Spleen (tissue), 11 donors: ENCODE measurements at regions not wholly inside any gene's neighbourhood (a gene's known extent, or its start where the extent isn't known, plus 50 kb on each side); places are given as distances from the start of the nearest gene placed in this dataset.

Experiments used
- DNase-seq: peaks from one replicate; pipeline ENCODE4 v3.0.0-alpha.2; 2020
- H3K27ac ChIP-seq, 8 donors: fragments of 200-600 bp; sonication (generic) in 7 of 8; 1 replicate in 4 of 8; 2 replicates in 4 of 8; pipeline versions ENCODE4 v1.5.0 to v1.8.0; 2016 to 2021; ENCODE audit warnings: inconsistent platforms in 4 of 8, mild to moderate bottlenecking in 4 of 8, moderate library complexity in 1 of 8
- H3K27me3 ChIP-seq, 7 donors: fragments of 200-600 bp; sonication (generic) in 6 of 7; replicated peaks in 1 of 7; 1 replicate in 4 of 7; 2 replicates in 3 of 7; pipeline versions ENCODE4 v1.5.0 to v1.8.0; 2016 to 2021; ENCODE audit warnings: inconsistent platforms in 3 of 7, mild to moderate bottlenecking in 1 of 7
- H3K36me3 ChIP-seq, 6 donors: fragments of 200-600 bp; sonication (generic) in 5 of 6; 1 replicate in 4 of 6; 2 replicates in 2 of 6; pipeline versions ENCODE4 v1.5.0 to v1.8.0; 2016 to 2021; ENCODE audit warnings: inconsistent platforms in 2 of 6
- H3K4me1 ChIP-seq, 6 donors: fragments of 200-600 bp; sonication (generic) in 5 of 6; 1 replicate in 3 of 6; 2 replicates in 3 of 6; pipeline versions ENCODE4 v1.5.0 to v1.8.0; 2016 to 2021; ENCODE audit warnings: inconsistent platforms in 3 of 6
- H3K4me3 ChIP-seq, 8 donors: fragments of 200-600 bp; sonication (generic) in 7 of 8; 1 replicate in 4 of 8; 2 replicates in 4 of 8; pipeline versions ENCODE4 v1.5.0 to v1.8.0; 2016 to 2021; ENCODE audit warnings: inconsistent platforms in 4 of 8, mild to moderate bottlenecking in 4 of 8, moderate library complexity in 2 of 8
- H3K9me3 ChIP-seq, 8 donors: fragments of 200-600 bp; sonication (generic) in 7 of 8; 1 replicate in 4 of 8; 2 replicates in 4 of 8; pipeline versions ENCODE4 v1.5.0 to v1.8.0; 2016 to 2021; ENCODE audit warnings: inconsistent platforms in 4 of 8
- CTCF ChIP-seq, 11 experiments: fragments of 200-600 bp in 7 of 11; fragments of 450-650 bp in 4 of 11; sonication (generic) in 4 of 11; IDR thresholded peaks in 8 of 11; conservative IDR thresholded peaks in 3 of 11; 1 replicate in 7 of 11; 2 replicates in 4 of 11; pipeline versions ENCODE4 v1.4.0 to v1.8.0; 2016 to 2021; ENCODE audit warnings: antibody characterized with exemption in 11 of 11, inconsistent platforms in 4 of 11, mild to moderate bottlenecking in 1 of 11
- POLR2A ChIP-seq, 3 donors: fragments of 450-650 bp; IDR thresholded peaks; one replicate each; pipeline ENCODE4 v1.5.1; 2017; ENCODE audit warnings: antibody characterized with exemption in 3 of 3, mild to moderate bottlenecking in 1 of 3
- POLR2AphosphoS5 ChIP-seq, 3 donors: sonication (generic); formaldehyde crosslinking; IDR thresholded peaks; one replicate each; pipeline ENCODE4 v1.5.1; 2017; ENCODE audit warnings: antibody characterized with exemption in 3 of 3
- WGBS, 5 donors: extraction: QIAGEN DNeasy Blood & Tissue Kit in 3 of 5; methylation state at CpG; one replicate each; pipeline versions ENCODE4 v1.1.5 to v1.1.7; 2013 to 2018; 5-methylcytosine and 5-hydroxymethylcytosine counted together
- intact Hi-C: fragments of 100-400 bp; cut with DNase I; formaldehyde crosslinking; loops from one replicate; pipeline ENCODE4 v1.15.0; 2023; ENCODE audit warnings: low total_unique reads
- donor health status: healthy with polysubstance abuse.
- donor health status: DM: no; HTN: no; CAD: no; lungs with moderate emphysema.
- donor health status: DM: no; HTN: no; CAD: no.
- donor health status: Bipolar disorder and iron deficiency.
- donor health status: healthy.
- donor health status: DM: no; HTN: no; CAD: no.
- donor health status: DM: yes; HTN: yes; CAD: no.

- H3K36me3 ChIP-seq = no peaks in the 10 kb centered on the region
- intact Hi-C loops = no loop called here
- 72 to 92% (median 81%) methylated on average over 5 of the region's 5 CpGs for WGBS, 5 donors
- H3K9me3 ChIP-seq = peaks cover 0 to 25% (median 14%) of the 10 kb centered on the region in 8 donors
- DNase-seq = no peak
- TF ChIP-seq POLR2AphosphoS5 (IDR thresholded peaks at IDR 0.05) (no peak), CTCF (IDR thresholded peaks at IDR 0.05 in 8 of 11, conservative IDR thresholded peaks at IDR 0.05 in 3 of 11) (no peak)
- no peaks in the 10 kb centered on the region for H3K4me1 ChIP-seq
- no peak overlapping the region for H3K4me3 ChIP-seq
- no peak overlapping the region for H3K27ac ChIP-seq
- no peaks in the 10 kb centered on the region for H3K27me3 ChIP-seq
These were observed 235.6 kb upstream of the ZNF521 start for GRCh38 chr18:25587545-25587944.

GRCh38 chr18:25568986-25569385, 217.0 kb upstream of the ZNF521 start:
- 76 to 90% (median 85%) methylated on average over 4 to 5 of the region's 5 CpGs for WGBS, 5 donors
- Histone ChIP-seq H3K4me3 (no peak overlapping the region), H3K9me3 (no peaks in the 10 kb centered on the region), H3K36me3 (no peaks in the 10 kb centered on the region), H3K4me1 (no peaks in the 10 kb centered on the region), H3K27ac (no peak overlapping the region), H3K27me3 (no peaks in the 10 kb centered on the region)
- TF ChIP-seq POLR2AphosphoS5 (IDR thresholded peaks at IDR 0.05) = no peak
- TF ChIP-seq CTCF (IDR thresholded peaks at IDR 0.05 in 8 of 11, conservative IDR thresholded peaks at IDR 0.05 in 3 of 11) = no peak
- no peak for TF ChIP-seq POLR2A (IDR thresholded peaks at IDR 0.05)
- intact Hi-C loops = no loop called here
- DNase-seq = no peak

GRCh38 chr18:25563816-25564683, 212.1 kb upstream of the ZNF521 start:
- WGBS, 5 donors = 83 to 91% (median 88%) methylated on average over 16 of the region's 16 CpGs
- TF ChIP-seq POLR2AphosphoS5 (IDR thresholded peaks at IDR 0.05) (no peak), CTCF (IDR thresholded peaks at IDR 0.05 in 8 of 11, conservative IDR thresholded peaks at IDR 0.05 in 3 of 11) (no peak), POLR2A (IDR thresholded peaks at IDR 0.05) (no peak)
- intact Hi-C loops = no loop called here
- no peak overlapping the region for H3K27ac ChIP-seq
- no peaks in the 10 kb centered on the region for H3K4me1 ChIP-seq
- no peaks in the 10 kb centered on the region for H3K27me3 ChIP-seq
- no peak overlapping the region for H3K4me3 ChIP-seq
- no peaks in the 10 kb centered on the region for H3K9me3 ChIP-seq
- no peak for DNase-seq
- H3K36me3 ChIP-seq = no peaks in the 10 kb centered on the region

GRCh38 chr18:25563346-25563745, 211.4 kb upstream of the ZNF521 start:
- WGBS, 5 donors = 93 to 98% (median 94%) methylated on average over 3 of the region's 3 CpGs
- TF ChIP-seq POLR2AphosphoS5 (IDR thresholded peaks at IDR 0.05) = no peak
- TF ChIP-seq CTCF (IDR thresholded peaks at IDR 0.05 in 8 of 11, conservative IDR thresholded peaks at IDR 0.05 in 3 of 11) = no peak
- TF ChIP-seq POLR2A (IDR thresholded peaks at IDR 0.05) = no peak
- intact Hi-C loops = no loop called here
- Histone ChIP-seq H3K9me3 (no peaks in the 10 kb centered on the region), H3K4me3 (no peak overlapping the region), H3K36me3 (no peaks in the 10 kb centered on the region), H3K27ac (no peak overlapping the region), H3K4me1 (no peaks in the 10 kb centered on the region), H3K27me3 (no peaks in the 10 kb centered on the region)
- DNase-seq = no peak
